HG03095 (cell line): ENCODE measurements at regions not wholly inside any gene's neighbourhood (a gene's known extent, or its start where the extent isn't known, plus 50 kb on each side); places are given as distances from the start of the nearest gene placed in this dataset.

Experiments
- ATAC-seq: cut with Tn5 transposase; IDR thresholded peaks from one replicate; pipeline ENCODE4 v1.9.1; 2021; ENCODE audit warnings: moderate library complexity; ENCODE audit not compliant: unreplicated experiment

GRCh38 chr12:93128332-93128707 lies 199.2 kb upstream of the EEA1 start:
- ATAC-seq, result no peak

GRCh38 chr12:93130366-93131054 lies 201.4 kb upstream of the EEA1 start:
- no peak for ATAC-seq

GRCh38 chr12:93133361-93133760 lies 204.3 kb upstream of the EEA1 start:
- no peak for ATAC-seq

GRCh38 chr12:93134175-93134890 lies 205.2 kb upstream of the EEA1 start:
- ATAC-seq, result no peak

DNA sequence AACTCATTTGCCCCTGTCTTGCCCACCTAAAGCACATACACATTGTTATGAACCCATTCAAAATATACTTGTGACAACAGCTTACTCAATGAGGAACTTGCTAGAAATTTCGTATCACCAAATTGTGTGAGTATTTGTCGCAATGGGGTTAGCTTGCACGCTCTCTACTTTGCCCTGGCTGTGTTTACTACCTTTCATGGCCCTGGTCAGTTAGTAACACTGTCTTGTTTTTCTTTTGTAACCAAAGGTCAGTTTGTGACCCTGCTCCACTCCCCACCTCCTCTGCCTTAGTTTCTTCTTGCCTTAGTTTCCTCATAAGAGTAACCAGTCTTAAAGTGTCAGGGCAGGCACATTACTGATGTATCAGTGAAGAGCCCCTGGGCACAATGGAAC lies 205.8 kb upstream of the EEA1 start:
- no peak for ATAC-seq

DNA sequence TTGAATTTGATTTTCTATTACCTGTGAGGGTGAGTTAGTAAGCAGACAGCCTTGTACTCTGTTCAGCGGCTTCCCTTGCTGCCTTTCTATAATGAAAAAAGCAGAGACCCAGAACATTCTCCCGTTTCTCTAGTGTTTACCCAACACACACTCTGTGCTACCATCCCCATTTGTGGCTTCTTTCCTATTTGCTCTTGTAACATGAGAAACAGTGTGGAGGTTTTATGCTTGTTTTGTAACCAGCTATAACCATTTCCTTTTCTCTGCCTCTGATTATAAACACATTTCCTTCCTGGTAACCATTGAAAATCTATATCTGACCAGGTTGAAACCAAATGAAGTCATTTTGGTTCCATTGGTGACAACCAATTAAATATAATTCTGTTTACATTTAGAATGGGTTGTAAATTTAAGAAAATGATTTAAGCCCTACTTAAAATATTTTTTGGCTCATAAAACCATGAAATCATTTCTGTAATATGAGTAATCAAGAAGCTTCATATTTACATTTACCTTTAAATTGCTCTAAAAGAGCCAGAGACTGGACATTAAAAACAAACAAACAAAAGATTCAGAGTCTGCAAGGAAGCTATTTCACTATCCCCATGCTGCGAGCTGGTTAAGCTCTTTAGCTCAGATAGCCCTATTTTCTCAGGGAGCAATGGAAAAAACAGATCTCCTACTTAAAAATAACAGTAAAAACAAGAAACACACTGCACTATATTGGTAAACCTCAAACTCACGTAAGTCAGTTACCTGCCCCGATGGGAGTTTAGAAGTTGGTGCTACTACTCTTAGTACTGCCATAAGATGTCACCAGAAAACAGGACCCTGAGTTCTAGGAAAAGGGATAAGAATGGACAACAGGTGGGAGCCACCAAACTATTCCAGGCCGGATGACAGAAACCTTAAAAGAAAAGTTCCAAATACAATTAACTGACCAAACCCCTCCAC lies 206.5 kb upstream of the EEA1 start:
- ATAC-seq, result peak; percentile 35

GRCh38 chr12:93136253-93137055 lies 207.4 kb upstream of the EEA1 start:
- ATAC-seq, result no peak

- ATAC-seq, result peak; percentile 43
These were observed 208.8 kb upstream of the EEA1 start for GRCh38 chr12:93137656-93138612.

GRCh38 chr12:93139028-93139665 lies 210.1 kb upstream of the EEA1 start:
- ATAC-seq, result peak; percentile 42

GRCh38 chr12:93140325-93140724 lies 211.2 kb upstream of the EEA1 start:
- no peak for ATAC-seq

GRCh38 chr12:93140801-93141200 lies 211.7 kb upstream of the EEA1 start:
- ATAC-seq, result no peak

DNA sequence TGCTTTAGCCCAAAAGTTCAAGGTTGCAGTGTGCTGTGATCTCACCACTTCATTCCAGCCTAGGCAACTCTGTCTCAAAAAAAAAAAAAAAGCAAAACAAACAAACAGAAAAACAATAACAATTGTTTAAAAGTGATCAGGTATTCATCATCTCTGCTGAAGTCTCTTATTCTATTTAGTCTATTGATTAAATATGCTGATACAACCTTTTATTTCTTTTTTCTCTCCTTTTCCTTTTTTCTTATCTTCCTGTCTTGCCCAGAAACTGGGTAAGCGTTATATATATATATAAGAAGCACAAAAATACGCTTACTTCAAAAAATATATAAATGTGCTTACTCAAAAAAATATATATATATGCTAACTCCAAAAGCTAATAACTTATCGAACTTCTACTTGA lies 213.8 kb upstream of the EEA1 start:
- ATAC-seq, result no peak

DNA sequence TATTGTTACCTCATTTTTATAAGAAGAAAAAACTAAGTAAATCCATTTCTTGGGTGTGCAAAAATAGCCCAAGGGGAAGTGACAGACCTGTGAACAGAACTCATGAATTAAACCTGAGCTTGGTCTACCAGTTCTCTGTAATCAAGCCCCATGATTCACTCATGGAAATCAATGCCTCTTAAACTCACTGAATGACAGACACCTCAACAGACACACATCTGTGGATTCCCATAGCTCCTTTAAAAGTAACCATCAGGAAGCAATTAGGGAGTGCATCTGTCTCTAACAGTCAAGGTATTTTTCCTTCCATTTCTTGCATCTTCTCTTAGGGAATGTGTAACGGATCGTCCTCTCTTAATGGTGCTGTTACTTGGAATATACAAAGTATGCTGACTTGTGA lies 215.0 kb upstream of the EEA1 start:
- ATAC-seq, result no peak

GRCh38 chr12:93145086-93145485 lies 216.0 kb upstream of the EEA1 start:
- ATAC-seq, result no peak

GRCh38 chr12:93146263-93146939 lies 217.3 kb upstream of the EEA1 start:
- ATAC-seq, result no peak

DNA sequence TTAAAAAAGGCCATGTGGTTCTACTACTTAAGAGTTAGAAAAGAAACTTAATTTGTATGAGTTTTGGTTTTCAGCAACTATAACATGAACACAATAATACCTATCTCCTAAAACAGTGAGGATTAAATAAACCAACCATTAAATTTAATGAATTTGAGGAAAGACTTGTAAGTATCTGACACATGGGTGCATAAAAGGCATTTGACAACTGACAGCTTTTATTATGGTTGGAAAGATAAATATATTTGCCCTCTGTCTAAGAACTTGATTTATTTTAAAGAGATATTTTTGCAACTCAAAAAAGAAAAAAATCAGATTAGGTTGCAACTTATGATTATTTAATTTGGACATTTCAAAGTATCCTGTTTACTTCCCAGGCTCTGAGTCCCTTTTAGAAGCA lies 217.9 kb upstream of the EEA1 start:
- ATAC-seq, result no peak

DNA sequence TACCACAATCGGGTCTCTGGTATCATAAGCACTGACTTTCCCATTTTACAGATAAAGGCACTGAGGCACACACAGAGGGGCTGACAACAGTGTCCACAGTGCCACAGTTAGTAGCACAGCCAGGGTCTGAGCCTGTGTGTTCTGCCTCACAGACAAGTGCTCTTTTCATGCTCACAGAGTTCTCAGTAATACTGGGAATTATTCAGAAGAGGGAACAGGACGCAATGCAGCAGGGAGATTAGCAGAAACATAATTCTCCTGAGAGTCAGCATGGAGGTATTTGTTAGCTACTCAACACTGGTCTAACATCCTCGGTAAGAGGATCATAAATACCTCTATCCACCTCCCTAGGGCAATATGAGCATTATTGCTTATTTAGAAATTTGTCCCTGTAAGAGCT lies 219.3 kb upstream of the EEA1 start:
- ATAC-seq, result no peak

DNA sequence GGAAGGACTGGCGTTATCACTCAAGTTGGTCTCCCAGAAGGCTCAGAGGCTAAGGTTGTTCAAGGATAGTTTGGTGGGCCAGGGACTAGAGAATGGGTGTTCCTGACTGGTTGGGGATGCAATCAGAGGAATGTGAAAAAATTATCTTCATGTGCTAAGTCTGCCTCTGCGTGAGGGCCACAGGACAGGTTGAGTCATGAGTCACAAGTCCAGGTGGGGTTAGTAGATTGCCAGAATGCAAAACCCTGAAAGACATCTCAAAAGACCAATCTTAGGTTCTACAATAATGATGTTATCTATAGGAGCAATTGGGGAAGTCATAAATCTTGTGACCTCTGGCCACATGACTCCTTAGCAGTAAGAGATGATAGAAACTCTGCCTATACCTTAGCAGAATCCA lies 220.1 kb upstream of the EEA1 start:
- ATAC-seq, result no peak
